Parathyroid adenoma (tissue), 2 donors: ENCODE measurements at regions not wholly inside any gene's neighbourhood (a gene's known extent, or its start where the extent isn't known, plus 50 kb on each side); places are given as distances from the start of the nearest gene placed in this dataset.

ENCODE experiments used
- H2AFZ ChIP-seq: fragments of 300-600 bp; sonication (generic); one replicate; pipeline ENCODE4 v1.7.0; 2017; ENCODE audit warnings: antibody characterized with exemption, mild to moderate bottlenecking
- H3K27ac ChIP-seq: fragments of 300-600 bp; sonication (generic); one replicate; pipeline ENCODE4 v1.7.0; 2017
- H3K27me3 ChIP-seq: fragments of 300-600 bp; sonication (generic); one replicate; pipeline ENCODE4 v1.7.0; 2017; ENCODE audit warnings: low read length; ENCODE audit not compliant: control insufficient read depth, insufficient read depth
- H3K36me3 ChIP-seq: fragments of 300-600 bp; sonication (generic); one replicate; pipeline ENCODE4 v1.7.0; 2017; ENCODE audit warnings: low read length; ENCODE audit not compliant: control insufficient read depth, insufficient read depth
- H3K4me1 ChIP-seq: fragments of 300-600 bp; sonication (generic); one replicate; pipeline ENCODE4 v1.7.0; 2017; ENCODE audit warnings: control low read depth
- H3K4me2 ChIP-seq: fragments of 300-600 bp; sonication (generic); one replicate; pipeline ENCODE4 v1.7.0; 2017; ENCODE audit warnings: low read length
- H3K4me3 ChIP-seq: fragments of 300-600 bp; sonication (generic); one replicate; pipeline ENCODE4 v1.7.0; 2017; ENCODE audit warnings: low read depth, low read length
- H3K79me2 ChIP-seq: fragments of 300-600 bp; sonication (generic); one replicate; pipeline ENCODE4 v1.7.0; 2017; ENCODE audit warnings: control low read depth
- H3K9ac ChIP-seq: fragments of 300-600 bp; sonication (generic); one replicate; pipeline ENCODE4 v1.7.0; 2017; ENCODE audit warnings: mild to moderate bottlenecking
- H3K9me3 ChIP-seq: fragments of 300-600 bp; sonication (generic); one replicate; pipeline ENCODE4 v1.7.0; 2017; ENCODE audit warnings: low read length; ENCODE audit not compliant: control insufficient read depth
- CTCF ChIP-seq: fragments of 300-600 bp; sonication (generic); IDR thresholded peaks from one replicate; pipeline ENCODE4 v1.7.0; 2017; ENCODE audit warnings: antibody characterized with exemption, mild to moderate bottlenecking
- donor health status: primary hyperparathyroidism.

GRCh38 chr5:117394506-117395157 lies 820.0 kb upstream of the SEMA6A start:
- H3K79me2 ChIP-seq: no peaks in the 10 kb centered on the region
- no peak overlapping the region for H3K4me3 ChIP-seq
- H3K27ac ChIP-seq: no peak overlapping the region
- no peaks in the 10 kb centered on the region for H3K9me3 ChIP-seq
- H3K27me3 ChIP-seq: no peaks in the 10 kb centered on the region
- no peaks in the 10 kb centered on the region for H3K36me3 ChIP-seq
- H3K9ac ChIP-seq: no peak overlapping the region
- no peak overlapping the region for H2AFZ ChIP-seq
- H3K4me2 ChIP-seq: no peak overlapping the region
- no peaks in the 10 kb centered on the region for H3K4me1 ChIP-seq
- TF ChIP-seq CTCF: no peak

GRCh38 chr5:117393125-117393524 lies 818.5 kb upstream of the SEMA6A start:
- H3K9me3 ChIP-seq: no peaks in the 10 kb centered on the region
- no peaks in the 10 kb centered on the region for H3K36me3 ChIP-seq
- H3K4me2 ChIP-seq: no peak overlapping the region
- no peak for TF ChIP-seq CTCF
- no peak overlapping the region for H3K27ac ChIP-seq
- no peak overlapping the region for H3K4me3 ChIP-seq
- no peak overlapping the region for H2AFZ ChIP-seq
- no peaks in the 10 kb centered on the region for H3K27me3 ChIP-seq
- H3K79me2 ChIP-seq: no peaks in the 10 kb centered on the region
- H3K4me1 ChIP-seq: no peaks in the 10 kb centered on the region
- H3K9ac ChIP-seq: no peak overlapping the region

GRCh38 chr5:117380316-117380715 lies 805.7 kb upstream of the SEMA6A start:
- H3K27ac ChIP-seq: no peak overlapping the region
- no peak overlapping the region for H2AFZ ChIP-seq
- no peak overlapping the region for H3K4me3 ChIP-seq
- no peaks in the 10 kb centered on the region for H3K9me3 ChIP-seq
- TF ChIP-seq CTCF: no peak
- H3K79me2 ChIP-seq: no peaks in the 10 kb centered on the region
- no peaks in the 10 kb centered on the region for H3K27me3 ChIP-seq
- H3K4me2 ChIP-seq: no peak overlapping the region
- no peaks in the 10 kb centered on the region for H3K36me3 ChIP-seq
- no peaks in the 10 kb centered on the region for H3K4me1 ChIP-seq
- no peak overlapping the region for H3K9ac ChIP-seq

- H3K4me3 ChIP-seq: no peak overlapping the region
- no peak overlapping the region for H3K27ac ChIP-seq
- H3K4me2 ChIP-seq: no peak overlapping the region
- no peaks in the 10 kb centered on the region for H3K4me1 ChIP-seq
- no peak for TF ChIP-seq CTCF
- no peaks in the 10 kb centered on the region for H3K36me3 ChIP-seq
- H3K27me3 ChIP-seq: no peaks in the 10 kb centered on the region
- H3K9ac ChIP-seq: no peak overlapping the region
- H3K9me3 ChIP-seq: no peaks in the 10 kb centered on the region
- no peaks in the 10 kb centered on the region for H3K79me2 ChIP-seq
- H2AFZ ChIP-seq: no peak overlapping the region
These were observed 804.9 kb upstream of the SEMA6A start for GRCh38 chr5:117379521-117379920.

GRCh38 chr5:117376748-117377147 lies 802.1 kb upstream of the SEMA6A start:
- no peak for TF ChIP-seq CTCF
- no peaks in the 10 kb centered on the region for H3K79me2 ChIP-seq
- no peak overlapping the region for H2AFZ ChIP-seq
- H3K27ac ChIP-seq: no peak overlapping the region
- H3K27me3 ChIP-seq: no peaks in the 10 kb centered on the region
- no peak overlapping the region for H3K9ac ChIP-seq
- no peaks in the 10 kb centered on the region for H3K36me3 ChIP-seq
- no peak overlapping the region for H3K4me3 ChIP-seq
- no peaks in the 10 kb centered on the region for H3K4me1 ChIP-seq
- no peaks in the 10 kb centered on the region for H3K9me3 ChIP-seq
- H3K4me2 ChIP-seq: no peak overlapping the region
